Activated naive CD8-positive, alpha-beta T cell treated with anti-CD3 and anti-CD28 coated beads for 36 hours (primary cell): ENCODE measurements at regions not wholly inside any gene's neighbourhood (a gene's known extent, or its start where the extent isn't known, plus 50 kb on each side); places are given as distances from the start of the nearest gene placed in this dataset.

Source experiments
- DNase-seq: peaks from one replicate; pipeline ENCODE4 v3.0.0; 2021
- H3K27ac Mint-ChIP-seq: one replicate; pipeline ENCODE4 v1.8.0; 2022; ENCODE audit warnings: mild to moderate bottlenecking, moderate library complexity, mixed read lengths
- H3K27me3 Mint-ChIP-seq: one replicate; pipeline ENCODE4 v1.8.0; 2022; ENCODE audit warnings: mild to moderate bottlenecking, mixed read lengths
- H3K36me3 Mint-ChIP-seq: one replicate; pipeline ENCODE4 v1.8.0; 2021; ENCODE audit warnings: mild to moderate bottlenecking, mixed read lengths
- H3K4me1 Mint-ChIP-seq: one replicate; pipeline ENCODE4 v1.8.0; 2021; ENCODE audit warnings: mixed read lengths
- H3K4me3 Mint-ChIP-seq: one replicate; pipeline ENCODE4 v1.8.0; 2022; ENCODE audit warnings: mild to moderate bottlenecking, moderate library complexity, mixed read lengths
- H3K9me3 Mint-ChIP-seq: one replicate; pipeline ENCODE4 v1.8.0; 2022; ENCODE audit warnings: mixed read lengths

DNA sequence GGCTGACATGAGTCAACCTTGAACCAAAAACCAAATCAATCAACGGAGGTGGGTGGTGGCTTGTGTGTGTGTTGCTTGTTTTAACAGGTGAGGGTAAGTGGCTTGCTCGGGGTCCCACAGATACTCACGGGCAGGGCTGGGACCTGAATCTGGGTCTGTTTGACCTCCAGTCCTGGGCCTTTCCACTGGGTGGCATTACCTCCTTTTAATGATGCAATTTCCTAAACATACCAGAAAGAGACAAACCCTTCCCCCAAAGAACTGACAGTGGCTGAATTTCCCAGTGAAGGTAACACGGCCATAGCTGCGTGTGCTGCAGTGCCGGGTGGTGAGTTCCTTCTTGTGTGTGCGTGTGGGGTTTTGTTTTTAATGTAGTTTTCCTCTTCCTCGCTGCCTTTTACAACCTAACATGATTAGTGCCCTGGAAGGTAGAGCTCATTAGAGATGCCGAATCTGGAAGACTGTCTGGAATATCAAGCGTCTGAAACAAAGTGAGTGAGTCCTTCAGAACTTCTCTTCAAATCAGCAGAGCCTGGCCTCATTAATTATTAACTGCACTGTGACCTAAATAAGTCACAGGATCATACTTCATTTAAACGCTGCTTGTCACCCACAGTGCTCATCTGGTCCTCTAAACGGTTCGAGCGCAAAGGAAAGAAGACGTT is 166.1 kb upstream of the TCERG1L start:
- no peaks in the 10 kb centered on the region for H3K4me1 Mint-ChIP-seq

GRCh38 chr10:131478377-131478989 is 167.0 kb upstream of the TCERG1L start:
- DNase-seq, result no peak
- Mint-ChIP-seq H3K27ac (no peak overlapping the region), H3K4me3 (no peak overlapping the region), H3K9me3 (no peaks in the 10 kb centered on the region), H3K36me3 (no peaks in the 10 kb centered on the region), H3K4me1 (no peaks in the 10 kb centered on the region), H3K27me3 (no peaks in the 10 kb centered on the region)

More for the DNA sequence above, 166.1 kb upstream of the TCERG1L start:
- no peak for DNase-seq
- Mint-ChIP-seq H3K4me3 (no peak overlapping the region), H3K27me3 (no peaks in the 10 kb centered on the region), H3K36me3 (no peaks in the 10 kb centered on the region), H3K9me3 (no peaks in the 10 kb centered on the region), H3K27ac (no peak overlapping the region)

- H3K4me1 Mint-ChIP-seq, result no peaks in the 10 kb centered on the region
- no peaks in the 10 kb centered on the region for H3K36me3 Mint-ChIP-seq
- H3K4me3 Mint-ChIP-seq, result no peak overlapping the region
- no peak overlapping the region for H3K27ac Mint-ChIP-seq
- no peaks in the 10 kb centered on the region for H3K27me3 Mint-ChIP-seq
- no peaks in the 10 kb centered on the region for H3K9me3 Mint-ChIP-seq
- no peak for DNase-seq
Measured at GRCh38 chr10:131480066-131480465, 168.5 kb upstream of the TCERG1L start.

DNA sequence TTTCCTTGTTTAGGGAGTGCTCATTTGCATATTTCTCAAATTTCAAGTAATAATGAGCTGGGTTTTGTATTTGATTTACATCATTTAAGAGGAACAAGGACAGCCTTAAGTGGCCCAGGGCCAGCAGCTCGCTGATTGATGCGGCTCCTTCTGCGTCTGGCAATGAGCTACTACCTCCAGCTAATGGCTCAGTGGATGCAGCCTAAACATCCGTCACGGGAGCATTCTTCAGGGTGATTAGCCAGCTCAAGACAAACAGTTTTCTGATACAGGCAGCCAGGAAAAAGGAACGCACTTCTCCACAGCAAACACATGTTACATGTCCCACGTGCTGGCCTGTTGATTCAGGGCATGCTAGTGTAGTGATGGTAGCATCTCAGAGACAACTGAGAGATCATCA is 169.3 kb upstream of the TCERG1L start:
- H3K9me3 Mint-ChIP-seq, result no peaks in the 10 kb centered on the region
- no peaks in the 10 kb centered on the region for H3K4me1 Mint-ChIP-seq
- H3K27ac Mint-ChIP-seq, result no peak overlapping the region
- DNase-seq, result no peak
- H3K27me3 Mint-ChIP-seq, result no peaks in the 10 kb centered on the region
- H3K36me3 Mint-ChIP-seq, result no peaks in the 10 kb centered on the region
- H3K4me3 Mint-ChIP-seq, result no peak overlapping the region

DNA sequence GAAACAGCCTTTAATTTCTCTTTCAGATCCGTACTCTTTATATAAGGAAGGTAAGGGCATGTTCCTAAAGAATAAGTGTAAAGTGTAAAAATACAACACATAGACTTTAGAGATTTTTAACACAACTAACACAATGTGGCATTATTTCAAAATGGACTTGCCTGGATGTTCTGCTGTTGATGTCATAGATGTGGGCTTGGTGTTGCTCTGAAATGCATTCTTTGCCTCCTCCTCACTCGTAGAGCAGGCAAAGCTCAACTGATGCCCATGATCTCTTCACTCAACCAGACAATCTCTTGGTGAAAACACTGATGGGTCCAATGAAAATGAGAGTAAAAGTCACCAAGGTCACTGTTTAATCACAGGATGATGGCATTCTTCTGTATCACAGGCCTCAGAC is 174.2 kb upstream of the TCERG1L start:
- Mint-ChIP-seq H3K36me3 (no peaks in the 10 kb centered on the region), H3K4me1 (no peaks in the 10 kb centered on the region), H3K4me3 (no peak overlapping the region), H3K27ac (no peak overlapping the region), H3K27me3 (no peaks in the 10 kb centered on the region), H3K9me3 (peaks cover 3% of the 10 kb centered on the region)
- no peak for DNase-seq

DNA sequence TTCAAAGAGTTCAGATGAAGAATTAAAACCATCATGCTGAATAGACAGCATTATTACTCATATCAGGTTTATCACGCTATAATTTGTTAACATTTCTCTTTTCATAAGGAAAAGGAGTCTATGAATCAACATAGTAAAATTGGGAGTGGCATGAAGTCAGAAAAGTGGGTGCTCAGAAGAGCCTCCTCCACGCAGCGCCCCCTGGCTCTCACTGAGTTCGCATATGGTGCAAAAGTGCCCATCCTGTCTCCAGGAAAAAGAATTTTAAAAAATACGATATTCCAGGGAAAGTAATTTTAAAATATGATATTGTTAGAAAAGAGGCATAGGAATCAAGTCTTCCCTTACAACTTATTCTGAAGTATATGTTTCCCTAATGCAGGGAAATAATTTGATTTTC is 176.3 kb upstream of the TCERG1L start:
- no peak overlapping the region for H3K4me3 Mint-ChIP-seq
- H3K9me3 Mint-ChIP-seq, result peaks cover 3% of the 10 kb centered on the region
- DNase-seq, result no peak
- H3K4me1 Mint-ChIP-seq, result no peaks in the 10 kb centered on the region
- H3K27ac Mint-ChIP-seq, result no peak overlapping the region
- H3K27me3 Mint-ChIP-seq, result no peaks in the 10 kb centered on the region
- H3K36me3 Mint-ChIP-seq, result no peaks in the 10 kb centered on the region

DNA sequence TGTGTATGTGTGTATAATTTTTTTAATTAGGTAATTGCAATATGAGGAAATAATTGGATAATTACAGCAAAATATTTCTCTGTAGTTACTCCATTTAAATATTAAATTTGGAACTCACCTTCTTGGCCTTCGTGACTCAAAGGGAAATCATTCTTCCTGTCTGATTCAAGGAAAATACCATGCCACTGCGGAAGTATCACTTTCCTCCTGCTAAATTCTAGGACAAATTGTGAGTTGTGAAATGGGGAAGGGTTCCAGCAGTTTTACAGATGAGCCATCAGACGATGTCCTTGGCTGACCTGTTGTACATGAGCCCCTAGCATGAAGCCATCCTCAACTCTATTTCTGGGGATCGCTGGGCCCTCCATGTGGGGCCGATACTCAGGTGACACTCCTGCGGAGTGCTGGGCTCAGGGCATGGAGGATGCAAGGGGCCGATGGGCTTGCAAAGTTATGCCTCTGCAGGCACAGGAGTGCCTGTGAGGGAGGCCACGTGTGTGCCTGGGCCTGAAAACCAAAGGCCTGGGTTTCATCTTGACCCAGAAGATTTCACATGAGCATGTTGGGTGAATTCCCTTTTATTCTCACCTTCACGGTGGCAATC is 179.6 kb upstream of the TCERG1L start:
- Mint-ChIP-seq H3K4me1 (no peaks in the 10 kb centered on the region), H3K4me3 (no peak overlapping the region), H3K27me3 (no peaks in the 10 kb centered on the region), H3K9me3 (peaks cover 3% of the 10 kb centered on the region), H3K36me3 (no peaks in the 10 kb centered on the region), H3K27ac (no peak overlapping the region)
- no peak for DNase-seq

DNA sequence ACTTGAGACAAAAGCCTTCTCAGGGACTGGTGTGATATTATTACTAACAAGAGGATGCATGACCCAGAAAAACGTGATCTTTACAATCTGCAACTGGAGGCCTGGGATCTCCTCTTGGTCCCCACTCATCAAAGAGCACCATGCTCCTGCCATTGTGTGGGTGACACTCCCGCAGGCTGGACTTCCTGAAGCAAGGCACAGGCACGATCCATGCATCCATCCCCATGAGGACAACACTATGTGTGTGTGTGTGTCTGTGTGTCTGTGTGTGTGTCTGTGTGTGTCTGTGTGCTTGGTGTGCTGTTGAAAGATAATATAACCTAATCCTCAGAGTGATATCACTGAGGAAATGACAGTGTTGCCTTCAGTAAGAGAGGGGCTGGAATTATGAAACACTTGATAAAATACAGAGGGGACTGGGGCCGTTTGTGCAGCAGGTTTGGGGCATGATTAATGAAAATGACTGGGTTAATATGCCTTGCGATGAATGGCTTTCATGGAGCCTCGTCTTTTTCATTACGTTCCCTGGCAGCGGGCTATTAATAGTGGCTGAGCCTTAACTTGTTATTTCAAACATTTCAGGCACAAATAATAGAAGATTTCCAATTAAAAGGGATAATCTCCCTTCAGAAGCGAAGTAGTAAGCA is 180.8 kb upstream of the TCERG1L start:
- H3K27ac Mint-ChIP-seq, result no peak overlapping the region
- H3K9me3 Mint-ChIP-seq, result no peaks in the 10 kb centered on the region
- DNase-seq, result no peak
- no peaks in the 10 kb centered on the region for H3K36me3 Mint-ChIP-seq
- H3K27me3 Mint-ChIP-seq, result no peaks in the 10 kb centered on the region
- no peaks in the 10 kb centered on the region for H3K4me1 Mint-ChIP-seq
- H3K4me3 Mint-ChIP-seq, result no peak overlapping the region

GRCh38 chr10:131493432-131493831 is 181.9 kb upstream of the TCERG1L start:
- no peak for DNase-seq
- Mint-ChIP-seq H3K27ac (no peak overlapping the region), H3K27me3 (no peaks in the 10 kb centered on the region), H3K4me3 (no peak overlapping the region), H3K4me1 (no peaks in the 10 kb centered on the region), H3K36me3 (no peaks in the 10 kb centered on the region), H3K9me3 (no peaks in the 10 kb centered on the region)

DNA sequence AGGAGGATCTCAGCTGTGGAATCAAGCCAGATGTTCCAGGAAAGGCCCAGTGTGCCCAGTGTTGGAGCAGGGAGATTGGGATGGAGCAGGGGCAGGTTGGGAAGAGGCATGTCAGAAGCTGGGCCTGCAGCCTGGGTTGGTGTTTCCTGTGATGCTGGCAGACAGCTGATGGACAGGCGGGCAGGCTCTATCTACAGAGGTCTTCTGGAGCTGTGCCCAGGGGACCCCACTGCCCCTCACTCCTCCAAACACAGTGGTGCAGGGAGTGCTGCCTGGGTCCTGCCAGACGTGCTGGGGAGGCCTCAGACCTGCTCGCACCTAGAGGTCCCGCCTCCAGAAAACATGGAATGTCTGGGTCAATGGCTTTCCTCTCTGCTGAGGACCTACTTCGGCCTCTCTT is 182.9 kb upstream of the TCERG1L start:
- Mint-ChIP-seq H3K4me3 (no peak overlapping the region), H3K4me1 (no peaks in the 10 kb centered on the region)

DNA sequence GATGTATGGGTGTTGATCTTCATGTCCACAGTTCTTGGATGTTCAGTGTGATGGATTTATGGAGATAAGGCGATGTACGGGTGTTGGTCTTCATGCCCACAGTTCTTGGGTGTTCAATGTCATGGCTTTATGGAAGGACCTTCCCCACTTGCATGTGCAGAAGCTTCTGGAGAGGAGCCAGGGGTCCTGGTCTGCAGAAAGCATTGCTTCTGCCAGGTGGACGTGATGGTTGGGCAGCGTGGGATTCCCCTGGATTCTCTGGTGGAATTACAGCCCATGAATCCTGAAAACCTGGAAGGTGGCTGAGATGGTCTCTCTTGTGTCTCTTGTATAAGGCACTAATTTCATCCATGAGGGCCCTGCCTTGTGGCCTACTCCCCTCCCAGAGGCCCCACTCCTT is 183.7 kb upstream of the TCERG1L start:
- H3K36me3 Mint-ChIP-seq, result no peaks in the 10 kb centered on the region
- DNase-seq, result no peak
- no peak overlapping the region for H3K27ac Mint-ChIP-seq
- H3K9me3 Mint-ChIP-seq, result no peaks in the 10 kb centered on the region
- no peaks in the 10 kb centered on the region for H3K27me3 Mint-ChIP-seq
- no peaks in the 10 kb centered on the region for H3K4me1 Mint-ChIP-seq
- no peak overlapping the region for H3K4me3 Mint-ChIP-seq

More for the DNA sequence above, 182.9 kb upstream of the TCERG1L start:
- Mint-ChIP-seq H3K27me3 (no peaks in the 10 kb centered on the region), H3K9me3 (no peaks in the 10 kb centered on the region), H3K27ac (no peak overlapping the region), H3K36me3 (no peaks in the 10 kb centered on the region)
- DNase-seq, result no peak

- Mint-ChIP-seq H3K4me3 (no peak overlapping the region), H3K36me3 (no peaks in the 10 kb centered on the region), H3K27ac (no peak overlapping the region), H3K27me3 (no peaks in the 10 kb centered on the region), H3K4me1 (no peaks in the 10 kb centered on the region), H3K9me3 (no peaks in the 10 kb centered on the region)
- DNase-seq, result no peak
Measured at GRCh38 chr10:131495892-131496291, 184.4 kb upstream of the TCERG1L start.

DNA sequence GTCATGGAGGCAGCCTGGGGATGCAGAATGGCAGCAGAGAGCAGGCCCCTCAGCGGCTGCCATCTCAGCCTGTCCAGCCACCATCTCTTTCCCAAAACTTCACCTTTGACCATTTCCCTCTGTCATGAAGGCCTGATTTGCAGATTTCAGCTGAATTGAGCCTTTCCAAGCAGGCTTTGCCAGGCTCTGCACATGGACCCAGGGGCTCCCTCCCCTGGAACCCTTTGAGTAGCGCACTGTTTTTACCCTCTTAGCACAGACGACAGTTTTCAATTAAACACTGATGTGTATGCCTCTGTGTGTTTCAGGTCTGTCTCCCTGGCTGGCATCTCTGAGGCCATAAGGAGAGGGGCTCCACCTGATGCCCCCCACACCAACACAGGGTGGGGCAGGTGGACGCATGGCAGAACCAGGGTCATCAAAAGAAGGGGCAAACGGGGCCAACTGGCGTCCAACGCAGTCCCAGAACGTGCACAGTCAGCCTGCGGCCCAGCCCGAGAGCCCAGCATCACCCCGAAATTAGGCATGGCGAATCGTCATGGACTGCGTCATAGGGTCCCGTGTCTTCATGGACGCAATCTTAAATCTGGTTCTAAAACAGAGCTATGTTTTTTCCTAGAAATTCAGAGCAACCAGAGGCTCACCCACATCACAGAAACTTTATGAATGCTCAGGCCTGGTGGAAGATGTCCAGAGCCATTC is 185.0 kb upstream of the TCERG1L start:
- Mint-ChIP-seq H3K4me1 (no peaks in the 10 kb centered on the region), H3K4me3 (no peak overlapping the region), H3K9me3 (no peaks in the 10 kb centered on the region), H3K36me3 (no peaks in the 10 kb centered on the region), H3K27me3 (no peaks in the 10 kb centered on the region), H3K27ac (no peak overlapping the region)
- DNase-seq, result no peak

GRCh38 chr10:131499566-131499965 is 188.0 kb upstream of the TCERG1L start:
- no peaks in the 10 kb centered on the region for H3K4me1 Mint-ChIP-seq
- H3K4me3 Mint-ChIP-seq, result no peak overlapping the region

GRCh38 chr10:131500181-131500580 is 188.7 kb upstream of the TCERG1L start:
- H3K36me3 Mint-ChIP-seq, result no peaks in the 10 kb centered on the region
- DNase-seq, result no peak
- H3K9me3 Mint-ChIP-seq, result peaks cover 19% of the 10 kb centered on the region
- H3K4me1 Mint-ChIP-seq, result no peaks in the 10 kb centered on the region
- no peak overlapping the region for H3K27ac Mint-ChIP-seq
- H3K27me3 Mint-ChIP-seq, result no peaks in the 10 kb centered on the region
- no peak overlapping the region for H3K4me3 Mint-ChIP-seq

More at GRCh38 chr10:131499566-131499965, 188.0 kb upstream of the TCERG1L start:
- no peak for DNase-seq
- no peaks in the 10 kb centered on the region for H3K36me3 Mint-ChIP-seq
- H3K27ac Mint-ChIP-seq, result no peak overlapping the region
- no peaks in the 10 kb centered on the region for H3K27me3 Mint-ChIP-seq
- H3K9me3 Mint-ChIP-seq, result peaks cover 19% of the 10 kb centered on the region
